HCT116 (cell line): ENCODE measurements at regions not wholly inside any gene's neighbourhood (a gene's known extent, or its start where the extent isn't known, plus 50 kb on each side); places are given as distances from the start of the nearest gene placed in this dataset.

Source experiments
- CTCF ChIP-seq, 3 experiments: fragments of 200-600 bp in 1 of 3; sonication (generic) in 1 of 3; IDR thresholded peaks in 2 of 3; conservative IDR thresholded peaks in 1 of 3; 2 replicates each; pipeline ENCODE4 v1.5.1; 2012 to 2017; ENCODE audit warnings: low read depth in 2 of 3, low read length in 2 of 3, antibody characterized with exemption in 1 of 3, borderline replicate concordance in 1 of 3, control low read depth in 1 of 3, mild to moderate bottlenecking in 1 of 3, mixed read lengths in 1 of 3, mixed run types in 1 of 3, moderate library complexity in 1 of 3; ENCODE audit not compliant: insufficient read depth in 1 of 3
- EZH2 ChIP-seq: fragments of 200-600 bp; sonication (generic); IDR thresholded peaks from 2 replicates; pipeline ENCODE4 v1.6.1; 2017; ENCODE audit warnings: antibody characterized with exemption, mixed run types
- FOSL1 ChIP-seq: IDR thresholded peaks from 2 replicates; pipeline ENCODE4 v1.6.1; 2012; ENCODE audit warnings: low read depth
- MAX ChIP-seq: IDR thresholded peaks from 2 replicates; pipeline ENCODE4 v1.6.1; 2012
- POLR2A ChIP-seq: IDR thresholded peaks from 2 replicates; pipeline ENCODE4 v1.7.0; 2011; ENCODE audit warnings: borderline replicate concordance; ENCODE audit not compliant: insufficient read depth, insufficient read length; ENCODE audit errors: extremely low read depth
- REST ChIP-seq: IDR thresholded peaks from 2 replicates; pipeline ENCODE4 v1.6.1; 2012; ENCODE audit warnings: low read depth
- SP1 ChIP-seq: IDR thresholded peaks from 2 replicates; pipeline ENCODE4 v1.6.1; 2012; ENCODE audit warnings: low read depth
- ZNF274 ChIP-seq: fragments of 200-500 bp; sonication (Bioruptor generic); IDR thresholded peaks from 2 replicates; pipeline ENCODE4 v1.6.1; 2014; ENCODE audit warnings: mild to moderate bottlenecking, low read depth, low read length, inconsistent platforms

GRCh38 chr1:115530407-115530806 lies 111.4 kb upstream of the VANGL1 start:
- no peak for TF ChIP-seq FOSL1
- TF ChIP-seq CTCF (IDR thresholded peaks at IDR 0.05 in 2 of 3, conservative IDR thresholded peaks at IDR 0.05 in 1 of 3; ENCODE audit: borderline replicate concordance in 1 of 3, insufficient read depth in 1 of 3, low read depth in 2 of 3, low read length in 2 of 3) = no peak
- no peak for TF ChIP-seq ZNF274
- TF ChIP-seq SP1 = no peak
- no peak for TF ChIP-seq EZH2
- TF ChIP-seq REST = no peak
- no peak for TF ChIP-seq POLR2A
- TF ChIP-seq MAX = no peak
